Stimulated activated CD8-positive, alpha-beta memory T cell treated with anti-CD3 and anti-CD28 coated beads, Interleukin-7, amount 100 ng/mL, for 4 hours (primary cell): ENCODE measurements at regions not wholly inside any gene's neighbourhood (a gene's known extent, or its start where the extent isn't known, plus 50 kb on each side); places are given as distances from the start of the nearest gene placed in this dataset.
"Not testable (repeated sequence)": the region's sequence is repeated elsewhere in the genome, so short reads cannot be mapped to it uniquely, and the experiment has no call there.

Experiments
- DNase-seq, 2 donors: peaks; one replicate each; pipeline ENCODE4 v3.0.0-alpha.2; 2020; ENCODE audit warnings: low read depth in 2 of 2

- DNase-seq, result no peak
These were observed 175.6 kb downstream of the TMEM161B start for GRCh38 chr5:88092958-88093605.

GRCh38 chr5:88092358-88092757 is 176.3 kb downstream of the TMEM161B start:
- no peak for DNase-seq

DNA sequence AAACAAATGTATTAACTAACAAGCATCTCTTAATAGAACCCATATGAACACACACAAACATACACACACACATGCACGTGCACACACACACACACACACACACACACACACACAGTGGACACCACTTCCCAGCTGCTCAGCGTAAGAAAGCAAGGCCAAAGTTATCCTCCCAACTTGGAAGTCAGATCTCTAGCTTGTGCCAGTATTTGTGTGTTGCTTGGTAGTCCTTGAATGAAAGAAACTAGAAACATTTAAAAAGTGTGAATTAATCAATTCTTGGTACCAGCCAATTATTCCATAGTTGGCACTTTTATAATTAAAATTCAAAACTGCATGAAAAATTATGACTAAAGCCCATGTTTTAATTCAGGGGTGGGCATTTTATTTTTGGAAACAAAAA is 178.1 kb downstream of the TMEM161B start:
- DNase-seq, result no peak

GRCh38 chr5:88089719-88090390 is 178.8 kb downstream of the TMEM161B start:
- no peak for DNase-seq

DNA sequence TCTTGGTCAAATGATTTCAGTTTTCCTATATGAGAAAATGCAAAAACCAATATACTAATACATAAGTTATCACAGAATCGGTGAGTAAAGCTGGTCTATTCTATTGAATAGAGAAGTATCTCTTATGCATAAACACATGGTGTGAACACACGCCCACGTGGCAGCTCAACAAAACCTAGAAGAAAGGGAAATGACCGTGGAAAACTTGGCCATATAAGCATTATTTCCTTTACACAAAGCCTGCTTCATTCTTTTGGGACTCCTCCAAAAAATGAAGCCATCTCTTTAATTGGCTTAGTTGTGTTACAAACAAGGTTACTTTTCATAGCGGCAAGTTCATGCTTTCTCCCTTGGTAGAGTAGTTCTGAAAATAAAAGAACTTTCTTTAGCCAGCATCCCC is 183.2 kb downstream of the TMEM161B start:
- no peak for DNase-seq

GRCh38 chr5:88081877-88082276 is 186.8 kb downstream of the TMEM161B start:
- DNase-seq, result no peak

DNA sequence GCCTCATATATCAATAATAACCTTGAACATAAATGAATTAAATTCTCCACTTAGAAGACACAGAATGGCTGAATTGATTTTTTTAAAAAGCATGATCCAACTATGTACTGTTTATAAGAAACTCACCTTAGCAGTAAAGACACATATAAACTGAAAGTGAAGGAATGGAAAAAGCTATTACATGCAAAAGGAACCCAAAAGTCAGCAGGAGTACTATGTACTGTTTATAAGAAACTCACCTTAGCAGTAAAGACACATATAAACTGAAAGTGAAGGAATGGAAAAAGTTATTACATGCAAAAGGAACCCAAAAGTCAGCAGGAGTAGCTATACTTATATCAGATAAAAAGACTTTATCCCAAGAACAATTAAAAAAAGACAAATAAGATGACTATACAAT is 204.8 kb downstream of the TMEM161B start:
- DNase-seq, result no peak

DNA sequence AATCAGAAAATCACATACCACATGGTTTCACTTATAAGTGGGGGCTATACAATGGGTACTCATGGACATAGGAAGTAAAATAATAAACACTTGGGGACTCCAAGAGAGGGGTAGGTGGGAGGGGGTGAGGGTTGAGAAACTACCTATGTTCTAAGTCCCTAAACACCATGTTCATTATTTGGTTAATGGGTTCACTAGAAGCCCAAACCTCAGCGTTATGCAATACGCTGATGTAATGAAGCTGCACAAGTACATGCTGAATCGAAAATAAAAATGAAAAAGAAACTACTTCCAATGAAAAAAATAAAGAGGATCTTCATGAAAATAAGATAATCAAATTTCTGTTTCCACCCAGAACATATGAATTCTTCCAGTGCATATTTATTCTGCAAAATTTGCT is 208.5 kb downstream of the TMEM161B start:
- no peak for DNase-seq

- DNase-seq, result no peak
These were observed 210.0 kb downstream of the TMEM161B start for GRCh38 chr5:88058625-88059024.

DNA sequence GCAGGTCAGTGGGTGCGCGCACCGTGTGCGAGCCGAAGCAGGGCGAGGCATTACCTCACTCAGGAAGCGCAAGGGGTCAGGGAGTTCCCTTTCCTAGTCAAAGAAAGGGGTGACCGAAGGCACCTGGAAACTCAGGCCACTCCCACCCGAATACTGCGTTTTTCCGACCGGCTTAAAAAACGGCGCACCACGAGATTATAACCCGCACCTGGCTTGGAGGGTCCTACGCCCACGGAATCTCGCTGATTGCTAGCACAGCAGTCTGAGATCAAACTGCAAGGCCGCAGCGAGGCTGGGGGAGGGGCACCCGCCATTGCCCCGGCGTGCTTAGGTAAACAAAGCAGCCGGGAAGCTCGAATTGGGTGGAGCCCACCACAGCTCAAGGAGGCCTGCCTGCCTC is 216.2 kb downstream of the TMEM161B start:
- DNase-seq, result not testable (repeated sequence)

- no peak for DNase-seq
These were observed 217.5 kb downstream of the TMEM161B start for GRCh38 chr5:88051148-88051547.

GRCh38 chr5:88049737-88050136 is 218.9 kb downstream of the TMEM161B start:
- DNase-seq, result no peak

DNA sequence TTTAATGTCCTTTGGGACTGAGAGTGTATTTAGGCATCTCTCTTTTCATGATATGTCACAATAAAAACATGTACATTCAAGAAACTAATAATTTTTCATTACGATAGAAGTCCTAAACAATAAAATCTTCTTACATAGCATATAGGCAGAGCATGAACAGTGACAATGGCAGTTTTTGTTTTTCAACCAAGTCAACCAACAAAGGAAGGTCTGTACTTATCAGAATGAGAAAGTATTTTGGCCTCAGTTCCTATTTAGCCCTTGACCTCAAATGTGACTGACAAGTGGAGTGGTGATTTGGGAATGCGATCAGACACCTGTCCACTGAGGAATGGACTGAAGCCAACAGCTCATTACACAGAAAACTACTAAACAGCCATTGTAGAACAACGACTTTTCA is 219.5 kb downstream of the TMEM161B start:
- no peak for DNase-seq

- DNase-seq, result no peak
These were observed 222.6 kb downstream of the TMEM161B start for GRCh38 chr5:88045931-88046461.

DNA sequence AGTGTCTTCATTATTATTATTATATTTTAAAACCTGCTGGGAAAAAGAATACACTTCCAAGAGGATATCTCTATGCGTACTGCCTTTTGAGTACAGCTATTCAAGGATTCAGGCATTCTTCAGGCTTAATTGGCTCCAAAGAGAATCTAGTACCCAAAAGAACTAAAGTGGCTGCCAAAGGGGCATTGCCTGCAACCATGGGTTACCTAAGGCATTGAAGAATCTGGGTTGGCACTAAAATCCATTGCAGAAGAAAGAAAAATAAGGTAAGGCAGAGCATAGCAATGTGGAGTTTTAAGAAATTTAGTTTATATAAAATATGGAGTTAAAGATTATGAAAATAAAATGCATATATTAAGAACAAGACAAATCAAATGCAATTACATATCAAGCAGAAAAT is 223.5 kb downstream of the TMEM161B start:
- no peak for DNase-seq

GRCh38 chr5:88034520-88034919 is 234.1 kb downstream of the TMEM161B start:
- no peak for DNase-seq

DNA sequence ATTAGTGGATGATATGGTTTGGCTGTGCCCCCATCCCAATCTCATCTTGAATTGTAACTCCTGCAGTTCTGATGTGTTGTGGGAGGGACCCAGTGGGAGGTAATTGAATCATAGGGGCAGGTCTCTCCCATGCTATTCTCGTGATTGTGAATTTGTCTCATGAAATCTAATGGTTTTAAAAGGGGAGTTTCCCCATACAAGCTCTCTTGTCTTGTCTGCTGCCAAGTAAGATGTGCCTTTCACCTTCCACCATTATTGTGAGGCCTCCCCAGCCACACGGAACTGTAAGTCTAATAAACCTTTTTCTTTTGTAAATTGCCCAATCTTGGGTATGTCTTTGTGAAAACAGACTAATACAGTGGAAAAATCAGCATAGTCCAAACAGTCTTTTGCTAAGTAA is 235.5 kb downstream of the TMEM161B start:
- no peak for DNase-seq

DNA sequence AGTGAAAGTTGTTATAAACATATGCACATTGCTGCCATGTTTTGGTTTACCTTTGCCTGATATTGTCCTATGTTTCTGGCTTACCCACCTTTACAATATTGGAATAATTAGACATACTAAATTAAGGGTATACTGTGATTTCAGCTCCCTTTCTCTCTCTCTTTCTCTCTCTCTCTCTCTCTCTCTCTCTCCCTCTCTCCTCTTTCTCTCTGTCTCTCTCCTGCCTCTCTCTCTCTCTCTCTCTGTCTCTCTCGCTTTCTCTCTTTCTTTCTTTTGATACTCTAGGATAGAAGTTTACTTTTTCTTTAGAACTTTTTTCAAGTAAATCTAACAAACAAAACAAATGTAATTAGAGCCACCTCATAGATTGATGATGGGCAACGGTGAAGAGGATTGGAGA is 239.6 kb downstream of the TMEM161B start:
- no peak for DNase-seq

GRCh38 chr5:88021141-88021540 is 247.5 kb downstream of the TMEM161B start:
- DNase-seq, result no peak

GRCh38 chr5:88014984-88015383 is 253.7 kb downstream of the TMEM161B start:
- not testable (repeated sequence) for DNase-seq

DNA sequence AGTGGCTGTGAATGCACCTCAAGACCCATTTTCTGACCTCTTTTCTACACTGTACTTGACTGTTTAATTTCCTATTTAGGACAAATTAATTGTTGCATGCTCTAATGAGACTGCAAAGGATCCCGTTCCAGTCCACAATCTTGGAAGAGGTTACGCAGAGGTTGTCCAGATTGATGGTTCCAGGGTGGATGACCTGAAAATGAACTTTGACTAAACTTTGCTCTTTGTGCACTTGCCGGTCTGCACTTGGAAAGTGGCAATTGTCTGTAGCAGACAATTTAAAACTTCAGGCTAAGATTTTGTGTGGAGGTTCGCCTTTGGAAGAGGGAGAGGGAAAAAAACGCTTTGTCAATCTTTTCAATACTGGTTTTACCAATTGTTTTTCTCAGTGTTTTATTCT is 267.8 kb downstream of the TMEM161B start:
- DNase-seq, result no peak

- DNase-seq, result no peak
These were observed 271.0 kb downstream of the TMEM161B start for GRCh38 chr5:87997662-87998061.

DNA sequence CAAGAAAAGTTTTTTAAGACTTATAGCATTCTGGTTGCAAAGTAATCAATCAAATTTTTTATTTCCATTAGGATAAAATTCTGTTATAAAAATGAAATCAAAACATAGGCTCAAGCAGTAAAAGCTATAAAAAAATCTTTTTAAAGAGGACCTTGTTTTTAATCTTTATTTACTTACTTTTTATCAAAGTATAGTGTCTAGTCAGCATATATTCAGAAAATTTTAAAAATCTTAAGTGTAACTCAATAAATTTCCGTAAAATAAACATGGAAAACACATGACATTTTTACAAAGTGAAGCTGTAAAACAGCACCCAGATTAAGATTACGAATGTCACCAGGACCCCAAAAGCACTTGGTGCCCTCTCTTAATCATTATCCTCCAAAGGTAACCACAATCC is 302.4 kb downstream of the TMEM161B start:
- DNase-seq, result no peak

DNA sequence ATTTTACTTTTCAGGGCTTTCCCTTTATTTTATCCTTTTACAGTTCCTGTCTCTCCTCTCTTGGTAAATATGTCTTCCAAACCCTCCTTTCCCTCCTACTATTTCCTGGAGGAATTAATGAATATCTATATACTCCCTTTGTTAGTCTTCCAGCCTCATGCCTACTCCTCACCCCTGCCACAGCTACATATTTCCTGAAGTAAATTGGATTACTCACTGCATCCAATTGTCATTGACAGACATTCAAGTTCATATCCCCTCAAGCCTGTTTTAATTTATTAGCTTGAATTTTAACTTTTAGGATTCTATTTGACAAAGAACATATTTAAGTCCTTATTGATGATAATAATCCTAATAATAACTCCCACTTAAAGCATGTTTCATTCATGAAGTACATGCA is 314.5 kb downstream of the TMEM161B start:
- no peak for DNase-seq
